H9 (cell line): ENCODE measurements at regions not wholly inside any gene's neighbourhood (a gene's known extent, or its start where the extent isn't known, plus 50 kb on each side); places are given as distances from the start of the nearest gene placed in this dataset.

Experiments used
- DNase-seq: peaks from one replicate; pipeline ENCODE4 v3.0.0-alpha.2; 2017
- H2AFZ ChIP-seq: one replicate; pipeline ENCODE4 v1.6.1; 2013; ENCODE audit warnings: mild to moderate bottlenecking, low read length, control low read depth, moderate library complexity
- H2AK5ac ChIP-seq: 2 replicates; pipeline ENCODE4 v1.6.1; 2013; ENCODE audit warnings: low read length, control low read depth, mixed read lengths; ENCODE audit not compliant: insufficient read length
- H2BK120ac ChIP-seq: one replicate; pipeline ENCODE4 v1.6.1; 2013; ENCODE audit warnings: low read depth, mild to moderate bottlenecking, low read length, control low read depth, inconsistent platforms; ENCODE audit not compliant: poor library complexity, severe bottlenecking
- H2BK12ac ChIP-seq: 2 replicates; pipeline ENCODE4 v1.6.1; 2013; ENCODE audit warnings: low read length, control low read depth, mixed read lengths, low read depth; ENCODE audit not compliant: insufficient read length
- H2BK15ac ChIP-seq: 2 replicates; pipeline ENCODE4 v1.6.1; 2013; ENCODE audit warnings: low read depth, low read length, control low read depth
- H2BK20ac ChIP-seq: one replicate; pipeline ENCODE4 v1.6.1; 2013; ENCODE audit warnings: low read depth, mild to moderate bottlenecking, low read length, control low read depth, inconsistent platforms; ENCODE audit not compliant: poor library complexity, severe bottlenecking
- H2BK5ac ChIP-seq: 2 replicates; pipeline ENCODE4 v1.6.1; 2013; ENCODE audit warnings: low read length, control low read depth, mixed read lengths; ENCODE audit not compliant: insufficient read length
- H3K14ac ChIP-seq: 2 replicates; pipeline ENCODE4 v1.6.1; 2013; ENCODE audit warnings: low read length, control low read depth; ENCODE audit not compliant: insufficient read depth
- H3K18ac ChIP-seq: 2 replicates; pipeline ENCODE4 v1.6.1; 2013; ENCODE audit warnings: low read depth, mild to moderate bottlenecking, mixed read lengths, low read length, control low read depth; ENCODE audit not compliant: insufficient read length
- H3K23ac ChIP-seq: 2 replicates; pipeline ENCODE4 v1.6.1; 2013; ENCODE audit warnings: low read length, control low read depth, mixed read lengths, low read depth; ENCODE audit not compliant: insufficient read length
- H3K23me2 ChIP-seq: 2 replicates; pipeline ENCODE4 v1.6.1; 2013; ENCODE audit warnings: low read depth, mild to moderate bottlenecking, mixed read lengths, low read length, control low read depth; ENCODE audit not compliant: insufficient read length, poor library complexity, severe bottlenecking
- H3K27ac ChIP-seq: 2 replicates; pipeline ENCODE4 v1.5.1; 2013; ENCODE audit warnings: low read length, control low read depth, mixed read lengths, low read depth; ENCODE audit not compliant: insufficient read length
- H3K27me3 ChIP-seq: 2 replicates; pipeline ENCODE4 v1.6.1; 2013; ENCODE audit warnings: low read length, control low read depth, inconsistent platforms; ENCODE audit not compliant: insufficient read depth
- H3K4ac ChIP-seq: 2 replicates; pipeline ENCODE4 v1.6.1; 2013; ENCODE audit warnings: low read depth, mild to moderate bottlenecking, control low read depth, inconsistent platforms, low read length, moderate library complexity
- H3K4me1 ChIP-seq: 2 replicates; pipeline ENCODE4 v1.6.1; 2013; ENCODE audit warnings: low read length, control low read depth, inconsistent platforms; ENCODE audit not compliant: insufficient read depth
- H3K4me2 ChIP-seq: 2 replicates; pipeline ENCODE4 v1.6.1; 2013; ENCODE audit warnings: low read length, control low read depth, mixed read lengths; ENCODE audit not compliant: insufficient read length, insufficient read depth
- H3K56ac ChIP-seq: 2 replicates; pipeline ENCODE4 v1.6.1; 2013; ENCODE audit warnings: low read depth, mild to moderate bottlenecking, mixed read lengths, low read length, control low read depth; ENCODE audit not compliant: insufficient read length
- H3K79me1 ChIP-seq: 2 replicates; pipeline ENCODE4 v1.6.1; 2013; ENCODE audit warnings: low read depth, mild to moderate bottlenecking, moderate library complexity, low read length, control low read depth, inconsistent platforms; ENCODE audit not compliant: insufficient read depth, poor library complexity, severe bottlenecking
- H3K79me2 ChIP-seq: 2 replicates; pipeline ENCODE4 v1.6.1; 2013; ENCODE audit warnings: low read length, control low read depth, inconsistent platforms; ENCODE audit not compliant: insufficient read depth
- H3K9ac ChIP-seq: 2 replicates; pipeline ENCODE4 v1.6.1; 2013; ENCODE audit warnings: low read length, control low read depth, mixed read lengths; ENCODE audit not compliant: insufficient read length; ENCODE audit errors: extremely low read depth
- H3K9me3 ChIP-seq: one replicate; pipeline ENCODE4 v1.6.1; 2013; ENCODE audit warnings: low read depth, low read length, inconsistent platforms; ENCODE audit not compliant: control insufficient read depth
- H3T11ph ChIP-seq: one replicate; pipeline ENCODE4 v1.6.1; 2013; ENCODE audit warnings: mild to moderate bottlenecking, low read length, control low read depth, inconsistent platforms
- H4K20me1 ChIP-seq: one replicate; pipeline ENCODE4 v1.6.1; 2013; ENCODE audit not compliant: control insufficient read depth, insufficient read length, insufficient read depth
- H4K5ac ChIP-seq: 2 replicates; pipeline ENCODE4 v1.6.1; 2013; ENCODE audit warnings: low read depth, mild to moderate bottlenecking, mixed read lengths, low read length, control low read depth; ENCODE audit not compliant: insufficient read length
- H4K8ac ChIP-seq: replicated peaks from 2 replicates; pipeline ENCODE4 v1.6.1; 2013; ENCODE audit warnings: low read length, control low read depth, mixed read lengths, low read depth; ENCODE audit not compliant: insufficient read length
- H4K91ac ChIP-seq: 2 replicates; pipeline ENCODE4 v1.6.1; 2013; ENCODE audit warnings: low read depth, mild to moderate bottlenecking, moderate library complexity, mixed read lengths, low read length, control low read depth; ENCODE audit not compliant: insufficient read length
- H3K27ac Mint-ChIP-seq, 3 experiments: 2 replicates in 2 of 3; 3 replicates in 1 of 3; pipeline ENCODE4 v1.8.0; 2020 to 2021; ENCODE audit warnings: mixed read lengths in 3 of 3, mild to moderate bottlenecking in 1 of 3, moderate library complexity in 1 of 3
- H3K27me3 Mint-ChIP-seq: 2 replicates; pipeline ENCODE4 v1.8.0; 2021; ENCODE audit warnings: low read depth, mild to moderate bottlenecking, moderate library complexity, mixed read lengths
- H3K36me3 Mint-ChIP-seq, 3 experiments: 2 replicates in 2 of 3; 3 replicates in 1 of 3; pipeline ENCODE4 v1.8.0; 2020 to 2021; ENCODE audit warnings: low read depth in 3 of 3, mixed read lengths in 3 of 3; ENCODE audit not compliant: insufficient read depth in 1 of 3
- H3K4me1 Mint-ChIP-seq, 2 experiments: 2 replicates each; pipeline ENCODE4 v1.8.0; 2020; ENCODE audit warnings: mixed read lengths in 2 of 2
- H3K4me3 Mint-ChIP-seq, 2 experiments: 2 replicates in 1 of 2; 3 replicates in 1 of 2; pipeline ENCODE4 v1.8.0; 2020 to 2021; ENCODE audit warnings: mild to moderate bottlenecking in 2 of 2, mixed read lengths in 2 of 2, moderate library complexity in 1 of 2
- H3K9me3 Mint-ChIP-seq, 2 experiments: 2 replicates in 1 of 2; 3 replicates in 1 of 2; pipeline ENCODE4 v1.8.0; 2020; ENCODE audit warnings: mild to moderate bottlenecking in 2 of 2, mixed read lengths in 2 of 2, moderate library complexity in 1 of 2
- CTCF ChIP-seq: fragments of 200-600 bp; sonication (generic); conservative IDR thresholded peaks from 3 replicates; pipeline ENCODE4 v1.8.0; 2021; ENCODE audit warnings: antibody characterized with exemption, mild to moderate bottlenecking
- WGBS: extraction: QIAGEN DNeasy Blood & Tissue Kit; methylation state at CpG from one replicate; pipeline ENCODE4 v1.1.7; 2013; ENCODE audit warnings: missing lambda C conversion rate, low lambda C conversion rate, mixed read lengths; ENCODE audit not compliant: insufficient read length; ENCODE audit errors: extremely low coverage; 5-methylcytosine and 5-hydroxymethylcytosine counted together

GRCh38 chr20:2213401-2213800 is 82.4 kb upstream of the TGM3 start:
- Histone ChIP-seq H3K27me3 (no peaks in the 10 kb centered on the region; the same call in 1 of the 2 replicates), H2BK15ac (no peak overlapping the region), H2BK5ac (no peak overlapping the region), H4K8ac (no peak overlapping the region), H3K27ac (no peak overlapping the region), H3T11ph (no peak overlapping the region), H3K56ac (no peak overlapping the region), H3K9me3 (no peaks in the 10 kb centered on the region), H2AK5ac (no peak overlapping the region), H3K9ac (no peak overlapping the region), H3K23me2 (no peaks in the 10 kb centered on the region), H3K23ac (no peak overlapping the region), H4K91ac (no peak overlapping the region), H3K79me2 (no peaks in the 10 kb centered on the region), H2BK120ac (no peak overlapping the region), H4K5ac (no peak overlapping the region), H2BK20ac (no peak overlapping the region), H3K14ac (no peak overlapping the region), H3K18ac (no peak overlapping the region), H2BK12ac (no peak overlapping the region), H3K4me2 (no peak overlapping the region), H2AFZ (no peak overlapping the region), H3K4me1 (no peaks in the 10 kb centered on the region), H3K79me1 (no peaks in the 10 kb centered on the region), H4K20me1 (no peaks in the 10 kb centered on the region), H3K4ac (no peak overlapping the region)
- Mint-ChIP-seq H3K9me3 (peaks cover 0 to 2% of the 10 kb centered on the region in 2 experiments; a peak in 1 of 5 replicates), H3K36me3 (0 out of 7 replicates have a peak, but pooled peaks cover 0 to 1% (median 0%) of the 10 kb centered on the region in 3 experiments), H3K27me3 (peaks cover 43% of the 10 kb centered on the region), H3K4me3 (no peak overlapping the region), H3K27ac (no peak overlapping the region), H3K4me1 (no peaks in the 10 kb centered on the region)
- TF ChIP-seq CTCF, result no peak
- DNase-seq, result no peak
- no CpG with 5 or more reads among the region's 5 CpGs for WGBS
